Fibroblast of mammary gland (primary cell): ENCODE measurements at regions not wholly inside any gene's neighbourhood (a gene's known extent, or its start where the extent isn't known, plus 50 kb on each side); places are given as distances from the start of the nearest gene placed in this dataset.
A peak's percentile ranks its signal among the peaks of the same experiment; 100 is the strongest.

Experiments used
- DNase-seq: peaks from one replicate; pipeline ENCODE4 v3.0.0-alpha.2; 2010; ENCODE audit warnings: low read depth
- H3K4me3 ChIP-seq: 2 replicates; pipeline ENCODE4 v1.5.1; 2011; ENCODE audit warnings: low read depth, mild to moderate bottlenecking, low read length, moderate library complexity; ENCODE audit not compliant: control insufficient read depth
- TF ChIP-seq, protein P1 (sequence below): conservative IDR thresholded peaks from 2 replicates; pipeline ENCODE4 v1.5.1; 2011; ENCODE audit warnings: low read depth, low read length, inconsistent platforms; ENCODE audit not compliant: control insufficient read depth, insufficient read depth

DNA sequence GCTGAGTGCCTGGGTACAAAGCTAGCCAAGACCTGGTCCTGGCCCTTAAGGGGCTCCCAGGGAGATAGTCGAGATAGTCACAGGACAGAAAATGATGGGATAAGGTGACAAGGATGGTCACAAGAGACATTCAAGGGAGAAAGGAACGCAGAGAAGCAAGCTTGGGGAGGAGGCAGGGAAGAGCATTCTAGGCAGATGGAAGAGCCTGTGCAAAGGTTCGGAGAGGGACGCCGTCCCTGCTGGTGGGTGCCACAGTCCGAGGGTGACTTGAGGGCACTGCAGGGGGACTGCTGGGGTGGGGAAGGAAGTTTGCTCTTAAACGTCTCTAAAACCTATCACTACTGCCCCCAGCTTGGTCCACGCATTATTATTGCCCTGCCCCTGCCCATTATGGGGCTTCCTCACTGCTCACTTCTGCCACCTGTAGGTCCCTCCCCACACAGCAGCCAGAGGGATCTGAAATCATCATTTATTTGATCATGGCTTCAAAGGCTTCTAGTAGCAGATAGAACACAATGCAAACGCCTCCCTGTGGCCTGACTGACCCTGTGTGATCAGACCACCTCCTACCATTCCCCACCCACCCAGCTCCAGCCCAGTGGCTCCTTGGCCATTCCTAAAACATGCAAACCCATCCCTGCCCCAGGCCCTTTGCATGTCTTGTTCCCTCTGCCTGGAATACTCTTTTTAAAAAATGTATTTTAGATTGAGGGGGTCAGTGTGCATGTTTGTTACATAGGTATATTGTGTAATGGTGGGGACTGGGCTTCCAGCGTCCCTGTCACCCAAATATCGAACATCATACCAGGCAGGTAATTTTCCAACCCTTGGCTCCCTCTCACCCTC lies 60.3 kb downstream of the RMI2 start:
- TF ChIP-seq, protein P1, sequence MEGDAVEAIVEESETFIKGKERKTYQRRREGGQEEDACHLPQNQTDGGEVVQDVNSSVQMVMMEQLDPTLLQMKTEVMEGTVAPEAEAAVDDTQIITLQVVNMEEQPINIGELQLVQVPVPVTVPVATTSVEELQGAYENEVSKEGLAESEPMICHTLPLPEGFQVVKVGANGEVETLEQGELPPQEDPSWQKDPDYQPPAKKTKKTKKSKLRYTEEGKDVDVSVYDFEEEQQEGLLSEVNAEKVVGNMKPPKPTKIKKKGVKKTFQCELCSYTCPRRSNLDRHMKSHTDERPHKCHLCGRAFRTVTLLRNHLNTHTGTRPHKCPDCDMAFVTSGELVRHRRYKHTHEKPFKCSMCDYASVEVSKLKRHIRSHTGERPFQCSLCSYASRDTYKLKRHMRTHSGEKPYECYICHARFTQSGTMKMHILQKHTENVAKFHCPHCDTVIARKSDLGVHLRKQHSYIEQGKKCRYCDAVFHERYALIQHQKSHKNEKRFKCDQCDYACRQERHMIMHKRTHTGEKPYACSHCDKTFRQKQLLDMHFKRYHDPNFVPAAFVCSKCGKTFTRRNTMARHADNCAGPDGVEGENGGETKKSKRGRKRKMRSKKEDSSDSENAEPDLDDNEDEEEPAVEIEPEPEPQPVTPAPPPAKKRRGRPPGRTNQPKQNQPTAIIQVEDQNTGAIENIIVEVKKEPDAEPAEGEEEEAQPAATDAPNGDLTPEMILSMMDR: peak; percentile 66
- H3K4me3 ChIP-seq: no peak overlapping the region
- peak; percentile 21 for DNase-seq

DNA sequence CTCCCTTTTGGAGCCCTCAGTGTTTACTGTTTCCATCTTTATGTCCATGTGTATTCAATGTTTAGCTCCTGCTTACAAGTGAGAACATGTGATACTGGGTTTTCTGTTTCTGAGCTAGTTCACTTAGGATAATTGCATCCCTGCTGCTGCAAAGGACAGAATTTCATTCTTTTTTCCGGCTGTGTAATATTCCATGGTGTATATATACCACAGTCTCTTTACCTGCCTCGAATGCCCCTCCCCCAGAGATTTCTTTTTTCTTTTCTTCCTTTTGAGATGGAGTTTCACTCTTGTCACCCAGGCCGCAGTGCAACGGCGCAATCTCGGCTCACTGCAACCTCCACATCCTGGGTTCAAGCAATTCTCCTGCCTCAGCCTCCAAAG lies 60.9 kb downstream of the RMI2 start:
- no peak overlapping the region for H3K4me3 ChIP-seq
- no peak for DNase-seq
- TF ChIP-seq, protein P1: no peak

DNA sequence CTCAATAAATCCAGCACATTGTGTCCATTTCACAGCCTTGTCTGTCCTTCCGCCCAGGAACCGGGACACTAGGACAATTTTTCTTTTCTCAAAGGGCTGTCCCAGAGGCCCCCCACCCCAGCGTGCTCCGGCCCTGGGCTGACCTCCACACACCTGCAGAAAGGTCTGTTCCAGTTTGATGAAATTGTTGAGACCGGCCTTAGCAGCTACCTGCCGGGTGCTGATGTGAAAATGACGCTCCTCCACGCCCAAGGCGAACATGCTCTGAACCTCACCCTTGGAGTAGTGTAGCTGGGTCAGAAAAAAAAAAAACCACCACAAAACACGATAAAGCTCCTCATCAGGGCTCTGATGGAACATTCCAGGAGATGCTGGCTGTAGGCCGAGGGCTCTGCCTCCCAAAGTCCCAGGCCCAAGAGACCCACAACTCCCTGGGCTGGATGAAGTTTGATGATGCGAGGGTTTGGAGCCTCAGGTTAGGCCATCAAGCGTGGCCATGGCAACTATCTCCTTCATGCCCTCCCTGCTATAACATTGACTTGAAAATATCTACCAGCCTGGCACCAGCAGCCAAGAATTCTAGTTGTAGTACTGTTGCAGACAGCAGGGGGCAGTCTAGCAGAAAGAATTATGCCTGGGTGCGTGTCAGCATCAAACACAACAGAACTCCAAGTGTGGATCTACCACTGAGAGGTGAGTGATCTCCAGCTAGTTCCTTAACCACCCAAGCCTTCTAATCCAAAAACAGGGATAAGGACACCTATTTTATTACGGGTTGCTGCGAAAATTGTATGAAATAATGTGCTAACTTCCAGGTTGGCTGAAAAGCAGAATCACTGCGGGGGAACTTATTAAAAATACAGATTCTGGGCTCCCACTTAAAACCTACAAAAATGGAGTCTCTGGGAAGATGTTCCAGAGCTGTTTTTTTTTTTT lies 62.1 kb downstream of the RMI2 start:
- H3K4me3 ChIP-seq: no peak overlapping the region
- DNase-seq: peak; percentile 74

DNA sequence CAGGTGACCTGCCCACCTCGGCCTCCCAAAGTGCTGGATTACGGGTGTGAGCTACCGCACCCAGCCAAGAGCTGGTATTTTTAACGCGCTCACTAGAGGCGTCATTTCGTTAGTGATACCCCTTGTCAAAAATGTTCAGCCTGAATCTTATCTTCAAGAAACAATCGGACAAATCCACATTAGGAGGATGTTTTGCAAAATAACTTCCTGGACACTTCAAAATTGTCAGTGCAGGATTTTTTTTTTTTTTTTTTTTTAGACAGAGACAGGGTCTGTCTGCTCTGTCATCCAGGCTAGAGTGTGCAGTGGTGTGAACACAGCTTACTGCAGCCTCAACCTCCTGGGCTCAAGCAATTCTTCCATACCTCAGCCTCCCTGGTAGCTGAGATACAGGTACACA lies 63.0 kb downstream of the RMI2 start:
- no peak overlapping the region for H3K4me3 ChIP-seq
- TF ChIP-seq, protein P1: no peak
- no peak for DNase-seq

More for the DNA sequence above, 62.1 kb downstream of the RMI2 start:
- TF ChIP-seq, protein P1: peak; percentile 81

DNA sequence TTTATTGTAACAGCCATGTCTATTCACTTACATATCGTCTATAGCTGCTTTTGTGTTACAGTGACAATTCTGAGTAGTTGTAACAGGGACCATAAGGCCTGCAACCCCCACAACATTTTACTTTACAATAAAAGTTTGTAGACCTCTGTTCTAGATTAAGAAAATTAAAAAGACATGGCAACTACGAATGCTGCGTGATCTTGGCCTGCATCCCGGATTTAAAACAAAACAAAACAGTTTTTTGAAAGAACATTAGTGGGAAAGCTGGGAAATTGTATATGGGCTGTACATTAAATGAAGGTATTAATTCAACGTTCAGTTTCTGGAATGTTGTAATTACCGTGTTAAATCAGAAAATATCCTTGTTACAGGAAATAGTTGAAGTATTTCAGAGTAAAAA lies 64.1 kb downstream of the RMI2 start:
- TF ChIP-seq, protein P1: no peak
- no peak overlapping the region for H3K4me3 ChIP-seq
- peak; percentile 38 for DNase-seq

DNA sequence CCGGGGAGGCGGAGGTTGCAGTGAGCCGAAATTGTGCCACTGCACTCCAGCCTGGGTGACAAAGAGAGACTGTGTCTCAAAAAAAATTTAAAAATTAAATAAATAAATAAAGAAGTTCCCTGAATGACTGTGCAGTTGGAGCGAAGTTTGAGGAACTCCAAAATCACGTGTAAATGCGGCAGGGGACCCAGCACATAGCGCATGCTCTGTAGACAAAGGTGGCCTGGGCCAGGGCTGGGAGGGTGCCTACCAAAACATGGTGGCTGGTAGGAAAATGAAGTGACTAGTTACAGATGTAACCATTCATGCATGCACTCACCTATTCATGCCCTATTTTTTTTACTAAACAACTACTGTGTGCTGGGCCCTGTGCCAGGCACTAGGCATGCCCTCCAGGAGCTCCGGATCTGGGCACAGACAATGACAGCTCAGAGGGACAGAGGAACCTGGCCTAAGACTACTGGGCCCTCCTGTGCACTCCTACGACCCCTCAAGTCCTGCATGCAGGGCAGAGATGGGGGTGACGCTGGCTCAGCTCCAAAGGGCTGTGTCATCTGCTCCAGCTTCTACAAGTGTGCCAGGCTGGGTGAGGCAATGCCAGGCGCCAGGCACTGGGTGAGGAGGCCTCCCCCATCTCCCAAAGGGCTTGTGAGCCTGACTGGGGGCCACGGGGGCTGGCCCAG lies 65.3 kb downstream of the RMI2 start:
- no peak for DNase-seq
- H3K4me3 ChIP-seq: no peak overlapping the region
- TF ChIP-seq, protein P1: no peak
